GM13976 (cell line): ENCODE measurements at regions not wholly inside any gene's neighbourhood (a gene's known extent, or its start where the extent isn't known, plus 50 kb on each side); places are given as distances from the start of the nearest gene placed in this dataset.
"Not testable (repeated sequence)": the region's sequence is repeated elsewhere in the genome, so short reads cannot be mapped to it uniquely, and the experiment has no call there.

Source experiments
- DNase-seq: peaks from one replicate; pipeline ENCODE4 v3.0.0; 2012; ENCODE audit warnings: low spot score
- CTCF ChIP-seq: IDR thresholded peaks from 2 replicates; pipeline ENCODE4 v1.5.1; 2012; ENCODE audit warnings: borderline replicate concordance, mild to moderate bottlenecking; ENCODE audit not compliant: insufficient read depth; ENCODE audit errors: extremely low read depth, missing control alignments, control extremely low read depth
- in situ Hi-C: fragments of 300-500 bp; cut with MboI; formaldehyde crosslinking; loops from one replicate; pipeline ENCODE4 v1.12.0; 2022; ENCODE audit warnings: low sequenced_read_pairs, mixed read lengths, inconsistent platforms; ENCODE audit not compliant: unreplicated experiment

GRCh38 chr15:75121491-75121890 lies 80.2 kb upstream of the C15orf39 start:
- TF ChIP-seq CTCF, result no peak
- in situ Hi-C loops, result no loop called here
- DNase-seq, result no peak

GRCh38 chr15:75123395-75123794 lies 78.3 kb upstream of the C15orf39 start:
- TF ChIP-seq CTCF, result no peak
- in situ Hi-C loops, result no loop called here
- DNase-seq, result no peak

GRCh38 chr15:75124278-75124677 lies 77.4 kb upstream of the C15orf39 start:
- in situ Hi-C loops, DNase-seq: not testable (repeated sequence)

- TF ChIP-seq CTCF, result no peak
- in situ Hi-C loops, result no loop called here
Observed at GRCh38 chr15:75125935-75126334, 75.7 kb upstream of the C15orf39 start.

GRCh38 chr15:75126864-75127580 lies 74.7 kb upstream of the C15orf39 start:
- in situ Hi-C loops, result no loop called here
- DNase-seq, result no peak

More at GRCh38 chr15:75125935-75126334, 75.7 kb upstream of the C15orf39 start:
- no peak for DNase-seq

GRCh38 chr15:75129788-75130187 lies 71.9 kb upstream of the C15orf39 start:
- in situ Hi-C loops, result loop anchor here (5.0 kb wide), 1 partner anchor 73 kb away; the partner anchor contains the start of gene C15orf39
- DNase-seq, result no peak
- no peak for TF ChIP-seq CTCF

More at GRCh38 chr15:75126864-75127580, 74.7 kb upstream of the C15orf39 start:
- TF ChIP-seq CTCF, result no peak

GRCh38 chr15:75131269-75131643 lies 70.4 kb upstream of the C15orf39 start:
- no peak for TF ChIP-seq CTCF
- in situ Hi-C loops, result loop anchor here (5.0 kb wide), 1 partner anchor 71 kb away; the partner anchor contains the start of gene C15orf39
- no peak for DNase-seq
